Sigmoid colon (tissue), 6 donors: ENCODE measurements at regions not wholly inside any gene's neighbourhood (a gene's known extent, or its start where the extent isn't known, plus 50 kb on each side); places are given as distances from the start of the nearest gene placed in this dataset.

ENCODE experiments used
- DNase-seq: peaks from one replicate; pipeline ENCODE4 v3.0.0-alpha.2; 2019
- H3K27ac ChIP-seq, 4 donors: fragments of 200-600 bp; sonication (generic); one replicate each; pipeline ENCODE4 v1.5.1; 2016 to 2019; ENCODE audit warnings: mild to moderate bottlenecking in 1 of 4
- H3K27me3 ChIP-seq, 3 donors: fragments of 200-600 bp; sonication (generic); one replicate each; pipeline ENCODE4 v1.5.1; 2019; ENCODE audit warnings: mild to moderate bottlenecking in 1 of 3
- H3K36me3 ChIP-seq, 4 donors: fragments of 200-600 bp; sonication (generic); one replicate each; pipeline ENCODE4 v1.5.1; 2016 to 2019
- H3K4me1 ChIP-seq, 4 donors: fragments of 200-600 bp; sonication (generic); one replicate each; pipeline ENCODE4 v1.5.1; 2017 to 2019
- H3K4me3 ChIP-seq, 4 donors: fragments of 200-600 bp; sonication (generic); one replicate each; pipeline ENCODE4 v1.5.1; 2017 to 2019; ENCODE audit warnings: mild to moderate bottlenecking in 2 of 4, moderate library complexity in 1 of 4
- H3K9me3 ChIP-seq, 4 donors: fragments of 200-600 bp in 3 of 4; sonication (generic) in 3 of 4; one replicate each; pipeline versions ENCODE4 v1.5.1 to v1.6.1; 2013 to 2019
- EP300 ChIP-seq, 4 donors: sonication (generic); formaldehyde crosslinking; IDR thresholded peaks; one replicate each; pipeline ENCODE4 v1.6.1; 2017; ENCODE audit warnings: antibody characterized with exemption in 4 of 4
- POLR2A ChIP-seq, 2 donors: fragments of 450-650 bp; IDR thresholded peaks; one replicate each; pipeline ENCODE4 v1.6.1; 2016; ENCODE audit warnings: antibody characterized with exemption in 2 of 2, mild to moderate bottlenecking in 2 of 2, moderate library complexity in 2 of 2
- POLR2AphosphoS5 ChIP-seq, 4 donors: sonication (generic); formaldehyde crosslinking; IDR thresholded peaks; one replicate each; pipeline ENCODE4 v1.6.1; 2017; ENCODE audit warnings: antibody characterized with exemption in 4 of 4
- WGBS, 2 donors: extraction: QIAGEN DNeasy Blood & Tissue Kit; methylation state at CpG; one replicate each; pipeline ENCODE4 v1.1.7; 2013; 5-methylcytosine and 5-hydroxymethylcytosine counted together
- intact Hi-C: fragments of 100-400 bp; cut with DNase I; formaldehyde crosslinking; loops from one replicate; pipeline ENCODE4 v1.15.1; 2023
- TF ChIP-seq, protein P1 (sequence below), 4 experiments: fragments of 450-650 bp in 3 of 4; fragments of 200-600 bp in 1 of 4; IDR thresholded peaks; one replicate each; pipeline ENCODE4 v1.5.1; 2016 to 2019; ENCODE audit warnings: antibody characterized with exemption in 4 of 4, mild to moderate bottlenecking in 3 of 4, moderate library complexity in 2 of 4
- donor health status: healthy with polysubstance abuse.
- donor health status: healthy.

GRCh38 chr7:79882922-79883321, 251.7 kb upstream of the GNAI1 start:
- no peak for TF ChIP-seq EP300 (IDR thresholded peaks at IDR 0.05)
- TF ChIP-seq POLR2AphosphoS5 (IDR thresholded peaks at IDR 0.05), result no peak
- no peak for TF ChIP-seq POLR2A (IDR thresholded peaks at IDR 0.05)
- TF ChIP-seq, protein P1, sequence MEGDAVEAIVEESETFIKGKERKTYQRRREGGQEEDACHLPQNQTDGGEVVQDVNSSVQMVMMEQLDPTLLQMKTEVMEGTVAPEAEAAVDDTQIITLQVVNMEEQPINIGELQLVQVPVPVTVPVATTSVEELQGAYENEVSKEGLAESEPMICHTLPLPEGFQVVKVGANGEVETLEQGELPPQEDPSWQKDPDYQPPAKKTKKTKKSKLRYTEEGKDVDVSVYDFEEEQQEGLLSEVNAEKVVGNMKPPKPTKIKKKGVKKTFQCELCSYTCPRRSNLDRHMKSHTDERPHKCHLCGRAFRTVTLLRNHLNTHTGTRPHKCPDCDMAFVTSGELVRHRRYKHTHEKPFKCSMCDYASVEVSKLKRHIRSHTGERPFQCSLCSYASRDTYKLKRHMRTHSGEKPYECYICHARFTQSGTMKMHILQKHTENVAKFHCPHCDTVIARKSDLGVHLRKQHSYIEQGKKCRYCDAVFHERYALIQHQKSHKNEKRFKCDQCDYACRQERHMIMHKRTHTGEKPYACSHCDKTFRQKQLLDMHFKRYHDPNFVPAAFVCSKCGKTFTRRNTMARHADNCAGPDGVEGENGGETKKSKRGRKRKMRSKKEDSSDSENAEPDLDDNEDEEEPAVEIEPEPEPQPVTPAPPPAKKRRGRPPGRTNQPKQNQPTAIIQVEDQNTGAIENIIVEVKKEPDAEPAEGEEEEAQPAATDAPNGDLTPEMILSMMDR (IDR thresholded peaks at IDR 0.05), result no peak
- intact Hi-C loops, result no loop called here
- WGBS, 2 donors, result 43 to 85% methylated on average over 2 of the region's 2 CpGs

DNA sequence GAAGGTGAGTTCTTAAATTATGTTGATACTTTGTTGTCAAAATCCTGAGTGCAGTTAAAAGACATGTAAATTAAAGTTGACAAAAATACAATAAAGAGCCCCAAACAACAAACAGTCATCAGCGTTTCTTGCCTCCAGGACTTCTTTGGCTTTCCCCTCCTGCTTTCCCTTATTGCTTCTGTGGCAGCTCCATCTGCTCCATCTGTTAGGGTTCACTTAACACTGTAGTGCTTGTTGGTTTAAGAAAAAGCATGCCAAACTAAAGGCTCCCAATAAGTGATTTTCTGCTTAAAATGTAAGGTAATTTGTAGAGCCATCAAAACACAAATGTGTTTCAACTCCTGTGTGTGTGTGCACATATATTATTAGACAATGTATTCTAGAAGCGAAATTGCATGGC, 254.3 kb upstream of the GNAI1 start:
- Histone ChIP-seq H3K9me3 (no peaks in the 10 kb centered on the region), H3K27ac (no peak overlapping the region), H3K4me3 (no peak overlapping the region), H3K36me3 (no peaks in the 10 kb centered on the region), H3K27me3 (no peaks in the 10 kb centered on the region), H3K4me1 (no peaks in the 10 kb centered on the region)
- 64 to 74% methylated on average over 2 of the region's 2 CpGs for WGBS, 2 donors
- intact Hi-C loops, result no loop called here
- TF ChIP-seq POLR2AphosphoS5 (IDR thresholded peaks at IDR 0.05), result no peak
- no peak for DNase-seq

More at GRCh38 chr7:79882922-79883321, 251.7 kb upstream of the GNAI1 start:
- no peak overlapping the region for H3K27ac ChIP-seq
- no peaks in the 10 kb centered on the region for H3K36me3 ChIP-seq
- H3K27me3 ChIP-seq, result no peaks in the 10 kb centered on the region
- no peaks in the 10 kb centered on the region for H3K9me3 ChIP-seq
- DNase-seq, result no peak
- H3K4me1 ChIP-seq, result no peaks in the 10 kb centered on the region
- no peak overlapping the region for H3K4me3 ChIP-seq

DNA sequence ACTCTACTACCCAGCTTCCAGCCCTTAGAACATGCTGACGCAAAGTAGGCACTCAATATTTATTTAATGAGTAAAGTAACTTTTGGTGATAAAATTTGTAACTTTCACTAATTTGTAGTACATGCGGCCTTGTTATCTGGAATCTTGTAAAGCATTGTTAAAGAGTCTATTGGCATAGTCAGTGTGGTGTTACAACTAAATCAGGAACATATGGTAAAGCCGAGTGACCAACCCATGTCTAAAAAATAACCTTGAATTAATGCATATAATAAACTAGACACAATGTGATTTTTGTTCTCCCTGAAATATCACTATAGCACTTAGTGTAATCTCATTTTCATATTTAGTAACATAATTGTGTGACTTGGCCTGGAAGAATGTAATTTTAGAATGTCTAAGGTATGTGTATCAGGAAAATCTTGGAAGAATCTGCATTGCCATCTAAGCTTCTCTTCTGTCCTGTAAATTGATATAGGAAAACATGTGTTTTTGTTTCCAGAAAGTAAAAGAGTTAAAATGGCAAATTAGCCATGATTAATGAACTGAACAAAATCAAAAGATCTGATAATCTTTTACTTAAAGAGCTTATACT, 256.7 kb upstream of the GNAI1 start:
- TF ChIP-seq POLR2A (IDR thresholded peaks at IDR 0.05) (no peak), EP300 (IDR thresholded peaks at IDR 0.05) (no peak), POLR2AphosphoS5 (IDR thresholded peaks at IDR 0.05) (no peak)
- TF ChIP-seq, protein P1 (IDR thresholded peaks at IDR 0.05), result no peak
- WGBS, 2 donors, result 76 to 92% methylated on average over 3 of the region's 3 CpGs
- intact Hi-C loops, result no loop called here
- no peaks in the 10 kb centered on the region for H3K9me3 ChIP-seq
- no peak overlapping the region for H3K27ac ChIP-seq
- DNase-seq, result no peak
- H3K4me1 ChIP-seq, result no peaks in the 10 kb centered on the region
- no peaks in the 10 kb centered on the region for H3K36me3 ChIP-seq
- H3K27me3 ChIP-seq, result no peaks in the 10 kb centered on the region
- no peak overlapping the region for H3K4me3 ChIP-seq

GRCh38 chr7:79876848-79877252, 257.8 kb upstream of the GNAI1 start:
- TF ChIP-seq EP300 (IDR thresholded peaks at IDR 0.05), result no peak
- no peak overlapping the region for H3K27ac ChIP-seq
- no peak overlapping the region for H3K4me3 ChIP-seq
- no peak for DNase-seq
- 81 to 83% methylated on average over 6 of the region's 6 CpGs for WGBS, 2 donors
- no peaks in the 10 kb centered on the region for H3K9me3 ChIP-seq
- no peaks in the 10 kb centered on the region for H3K4me1 ChIP-seq
- intact Hi-C loops, result no loop called here
- H3K27me3 ChIP-seq, result no peaks in the 10 kb centered on the region
- no peaks in the 10 kb centered on the region for H3K36me3 ChIP-seq

GRCh38 chr7:79874797-79875196, 259.8 kb upstream of the GNAI1 start:
- H3K4me3 ChIP-seq, result no peak overlapping the region
- TF ChIP-seq EP300 (IDR thresholded peaks at IDR 0.05) (no peak), POLR2A (IDR thresholded peaks at IDR 0.05) (no peak)
- TF ChIP-seq, protein P1 (IDR thresholded peaks at IDR 0.05), result no peak
- no peaks in the 10 kb centered on the region for H3K9me3 ChIP-seq
- H3K4me1 ChIP-seq, result no peaks in the 10 kb centered on the region
- no peaks in the 10 kb centered on the region for H3K27me3 ChIP-seq
- H3K36me3 ChIP-seq, result no peaks in the 10 kb centered on the region
- intact Hi-C loops, result no loop called here
- WGBS, 2 donors, result 38 to 47% methylated on average over 1 of the region's 1 CpG
- H3K27ac ChIP-seq, result no peak overlapping the region
- no peak for DNase-seq

DNA sequence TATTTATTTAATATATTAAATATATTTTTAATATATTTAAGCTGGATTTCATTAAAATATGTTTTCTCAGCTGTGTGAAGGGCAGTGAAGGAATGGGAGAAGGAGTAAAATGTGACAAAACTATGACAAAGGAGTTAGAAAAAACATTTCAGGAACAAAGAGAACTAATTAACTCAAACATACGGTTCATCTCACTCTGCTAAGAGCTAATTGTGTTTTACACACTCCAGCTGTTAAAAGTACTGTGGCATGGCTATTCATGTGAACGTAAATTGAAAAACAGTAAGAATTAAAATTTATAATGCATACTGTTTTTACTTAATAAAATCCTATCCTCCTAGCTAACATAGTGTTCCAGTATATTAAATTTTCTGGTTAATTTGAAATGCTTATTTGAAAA, 262.5 kb upstream of the GNAI1 start:
- Histone ChIP-seq H3K36me3 (no peaks in the 10 kb centered on the region), H3K27ac (no peak overlapping the region), H3K4me1 (no peaks in the 10 kb centered on the region), H3K4me3 (no peak overlapping the region), H3K9me3 (no peaks in the 10 kb centered on the region), H3K27me3 (no peaks in the 10 kb centered on the region)
- DNase-seq, result no peak
- 61 to 68% methylated on average over 2 of the region's 2 CpGs for WGBS, 2 donors
- no peak for TF ChIP-seq POLR2AphosphoS5 (IDR thresholded peaks at IDR 0.05)
- no peak for TF ChIP-seq POLR2A (IDR thresholded peaks at IDR 0.05)
- TF ChIP-seq EP300 (IDR thresholded peaks at IDR 0.05), result no peak
- TF ChIP-seq, protein P1 (IDR thresholded peaks at IDR 0.05), result no peak
- intact Hi-C loops, result no loop called here
